PC-3 (cell line): ENCODE measurements at regions not wholly inside any gene's neighbourhood (a gene's known extent, or its start where the extent isn't known, plus 50 kb on each side); places are given as distances from the start of the nearest gene placed in this dataset.

Experiments used
- EZH2 ChIP-seq: fragments of 300-600 bp; sonication (generic); IDR thresholded peaks from one replicate; pipeline ENCODE4 v1.6.1; 2017; ENCODE audit warnings: antibody characterized with exemption, mild to moderate bottlenecking, low read length; ENCODE audit not compliant: unreplicated experiment
- TF ChIP-seq, protein P1 (sequence below): fragments of 300-600 bp; sonication (generic); conservative IDR thresholded peaks from 2 replicates; pipeline ENCODE4 v1.5.1; 2017; ENCODE audit warnings: antibody characterized with exemption, low read depth, mild to moderate bottlenecking, low read length

DNA sequence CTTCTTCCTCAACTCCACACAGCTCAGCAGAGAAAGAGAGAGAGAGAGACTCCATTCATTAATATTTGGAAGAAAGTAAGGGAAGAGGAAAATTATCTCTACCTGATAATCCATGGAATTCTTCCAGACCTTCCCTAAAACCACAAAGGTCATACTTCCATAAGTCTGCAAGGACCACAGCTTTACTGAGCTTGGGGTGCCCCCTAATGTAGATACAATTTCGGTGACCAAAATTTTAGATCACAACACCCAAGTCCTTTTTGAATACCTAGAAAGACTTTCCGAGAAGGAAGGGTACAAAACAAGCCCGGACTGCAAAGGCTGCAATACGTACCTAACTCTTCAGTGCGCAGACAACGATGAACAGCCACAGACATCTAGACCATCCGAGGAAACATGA is 523.9 kb downstream of the GLUD2 start:
- TF ChIP-seq EZH2, result no peak
- TF ChIP-seq, protein P1, sequence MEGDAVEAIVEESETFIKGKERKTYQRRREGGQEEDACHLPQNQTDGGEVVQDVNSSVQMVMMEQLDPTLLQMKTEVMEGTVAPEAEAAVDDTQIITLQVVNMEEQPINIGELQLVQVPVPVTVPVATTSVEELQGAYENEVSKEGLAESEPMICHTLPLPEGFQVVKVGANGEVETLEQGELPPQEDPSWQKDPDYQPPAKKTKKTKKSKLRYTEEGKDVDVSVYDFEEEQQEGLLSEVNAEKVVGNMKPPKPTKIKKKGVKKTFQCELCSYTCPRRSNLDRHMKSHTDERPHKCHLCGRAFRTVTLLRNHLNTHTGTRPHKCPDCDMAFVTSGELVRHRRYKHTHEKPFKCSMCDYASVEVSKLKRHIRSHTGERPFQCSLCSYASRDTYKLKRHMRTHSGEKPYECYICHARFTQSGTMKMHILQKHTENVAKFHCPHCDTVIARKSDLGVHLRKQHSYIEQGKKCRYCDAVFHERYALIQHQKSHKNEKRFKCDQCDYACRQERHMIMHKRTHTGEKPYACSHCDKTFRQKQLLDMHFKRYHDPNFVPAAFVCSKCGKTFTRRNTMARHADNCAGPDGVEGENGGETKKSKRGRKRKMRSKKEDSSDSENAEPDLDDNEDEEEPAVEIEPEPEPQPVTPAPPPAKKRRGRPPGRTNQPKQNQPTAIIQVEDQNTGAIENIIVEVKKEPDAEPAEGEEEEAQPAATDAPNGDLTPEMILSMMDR, result no peak; the same call in 1 of the 2 replicates
